ENCODE measurements at regions not wholly inside any gene's neighbourhood (a gene's known extent, or its start where the extent isn't known, plus 50 kb on each side); places are given as distances from the start of the nearest gene placed in this dataset.

DNA sequence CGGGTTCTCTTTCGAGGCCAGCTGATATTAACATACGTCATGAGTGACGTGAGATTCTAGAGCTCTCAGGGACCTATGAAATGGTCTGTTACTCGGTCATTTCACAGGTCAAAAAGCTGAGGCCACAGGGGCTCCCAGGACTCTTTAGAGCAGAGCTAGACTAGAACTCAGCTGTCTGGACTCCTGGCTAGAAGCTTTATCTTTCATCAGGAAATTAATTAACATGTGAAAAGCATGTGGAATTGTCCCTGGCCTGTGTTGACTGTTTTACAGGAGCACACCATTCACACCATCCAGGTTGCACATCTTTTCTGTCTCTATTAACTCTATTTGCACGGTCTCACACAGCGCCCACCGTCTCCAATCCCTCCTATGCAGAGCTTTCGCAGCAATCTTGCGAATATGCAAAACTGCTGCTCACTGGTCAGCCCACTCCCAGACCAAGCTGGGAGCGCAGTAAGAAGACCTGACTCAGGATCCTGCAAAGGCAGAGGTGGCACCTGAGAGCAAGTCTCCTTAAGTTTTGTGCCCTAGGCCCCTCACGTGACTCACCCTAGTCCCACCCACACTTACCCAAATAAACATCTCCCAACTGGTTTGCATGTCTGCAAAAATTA, 522.5 kb downstream of the CD83 start:
- TF ChIP-seq, protein P1, sequence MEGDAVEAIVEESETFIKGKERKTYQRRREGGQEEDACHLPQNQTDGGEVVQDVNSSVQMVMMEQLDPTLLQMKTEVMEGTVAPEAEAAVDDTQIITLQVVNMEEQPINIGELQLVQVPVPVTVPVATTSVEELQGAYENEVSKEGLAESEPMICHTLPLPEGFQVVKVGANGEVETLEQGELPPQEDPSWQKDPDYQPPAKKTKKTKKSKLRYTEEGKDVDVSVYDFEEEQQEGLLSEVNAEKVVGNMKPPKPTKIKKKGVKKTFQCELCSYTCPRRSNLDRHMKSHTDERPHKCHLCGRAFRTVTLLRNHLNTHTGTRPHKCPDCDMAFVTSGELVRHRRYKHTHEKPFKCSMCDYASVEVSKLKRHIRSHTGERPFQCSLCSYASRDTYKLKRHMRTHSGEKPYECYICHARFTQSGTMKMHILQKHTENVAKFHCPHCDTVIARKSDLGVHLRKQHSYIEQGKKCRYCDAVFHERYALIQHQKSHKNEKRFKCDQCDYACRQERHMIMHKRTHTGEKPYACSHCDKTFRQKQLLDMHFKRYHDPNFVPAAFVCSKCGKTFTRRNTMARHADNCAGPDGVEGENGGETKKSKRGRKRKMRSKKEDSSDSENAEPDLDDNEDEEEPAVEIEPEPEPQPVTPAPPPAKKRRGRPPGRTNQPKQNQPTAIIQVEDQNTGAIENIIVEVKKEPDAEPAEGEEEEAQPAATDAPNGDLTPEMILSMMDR (conservative IDR thresholded peaks at IDR 0.05 in 1 of 2, IDR thresholded peaks at IDR 0.05 in 1 of 2; ENCODE audit: low read depth in 1 of 2, low read length in 2 of 2): no peak
- TF ChIP-seq EZH2 (IDR thresholded peaks at IDR 0.05; ENCODE audit: low read length, missing control alignments): no peak
